ENCODE measurements at regions not wholly inside any gene's neighbourhood (a gene's known extent, or its start where the extent isn't known, plus 50 kb on each side); places are given as distances from the start of the nearest gene placed in this dataset.
"Not testable (repeated sequence)": the region's sequence is repeated elsewhere in the genome, so short reads cannot be mapped to it uniquely, and the experiment has no call there.

- no peak for DNase-seq (ENCODE audit: low read depth)
These were observed 155.6 kb upstream of the GHITM start for GRCh38 chr10:83983578-83984255.

- DNase-seq (ENCODE audit: low read depth), result no peak
These were observed 155.1 kb upstream of the GHITM start for GRCh38 chr10:83984256-83984640.

- DNase-seq (ENCODE audit: low read depth), result no peak
These were observed 152.5 kb upstream of the GHITM start for GRCh38 chr10:83986800-83987199.

GRCh38 chr10:83987216-83987615 is 152.1 kb upstream of the GHITM start:
- no peak for DNase-seq (ENCODE audit: low read depth)

GRCh38 chr10:83988435-83988834 is 150.9 kb upstream of the GHITM start:
- no peak for DNase-seq (ENCODE audit: low read depth)

GRCh38 chr10:83990126-83990525 is 149.2 kb upstream of the GHITM start:
- DNase-seq (ENCODE audit: low read depth), result no peak

GRCh38 chr10:83991986-83992753 is 147.1 kb upstream of the GHITM start:
- DNase-seq (ENCODE audit: low read depth), result no peak

- no peak for DNase-seq (ENCODE audit: low read depth)
These were observed 145.0 kb upstream of the GHITM start for GRCh38 chr10:83994325-83994724.

GRCh38 chr10:83995738-83996331 is 143.5 kb upstream of the GHITM start:
- no peak for DNase-seq (ENCODE audit: low read depth)

GRCh38 chr10:84004221-84004620 is 135.1 kb upstream of the GHITM start:
- no peak for DNase-seq (ENCODE audit: low read depth)

GRCh38 chr10:84005403-84005802 is 133.9 kb upstream of the GHITM start:
- DNase-seq (ENCODE audit: low read depth), result no peak

- no peak for DNase-seq (ENCODE audit: low read depth)
These were observed 131.8 kb upstream of the GHITM start for GRCh38 chr10:84007482-84007881.

GRCh38 chr10:84008878-84009277 is 130.4 kb upstream of the GHITM start:
- peak; percentile 11 for DNase-seq (ENCODE audit: low read depth)

GRCh38 chr10:84012431-84012830 is 126.9 kb upstream of the GHITM start:
- no peak for DNase-seq (ENCODE audit: low read depth)

- no peak for DNase-seq (ENCODE audit: low read depth)
These were observed 126.4 kb upstream of the GHITM start for GRCh38 chr10:84012831-84013458.

- no peak for DNase-seq (ENCODE audit: low read depth)
These were observed 123.3 kb upstream of the GHITM start for GRCh38 chr10:84015877-84016595.

- no peak for DNase-seq (ENCODE audit: low read depth)
These were observed 120.5 kb upstream of the GHITM start for GRCh38 chr10:84018826-84019225.

GRCh38 chr10:84019854-84020458 is 119.4 kb upstream of the GHITM start:
- DNase-seq (ENCODE audit: low read depth), result not testable (repeated sequence)

- no peak for DNase-seq (ENCODE audit: low read depth)
These were observed 112.5 kb upstream of the GHITM start for GRCh38 chr10:84026821-84027257.

- no peak for DNase-seq (ENCODE audit: low read depth)
These were observed 109.5 kb upstream of the GHITM start for GRCh38 chr10:84029840-84030239.

GRCh38 chr10:84038035-84038434 is 101.3 kb upstream of the GHITM start:
- DNase-seq (ENCODE audit: low read depth), result no peak

- no peak for DNase-seq (ENCODE audit: low read depth)
These were observed 99.4 kb upstream of the GHITM start for GRCh38 chr10:84039957-84040356.
